ENCODE measurements at regions not wholly inside any gene's neighbourhood (a gene's known extent, or its start where the extent isn't known, plus 50 kb on each side); places are given as distances from the start of the nearest gene placed in this dataset.

GRCh38 chr11:32162906-32163305 is 72.0 kb downstream of the RCN1 start:
- no peak for TF ChIP-seq CTCF (IDR thresholded peaks at IDR 0.05)
- no peak for TF ChIP-seq POLR2A (IDR thresholded peaks at IDR 0.05)

Data from thyroid gland (tissue), 4 donors.